HL-60 (cell line): ENCODE measurements at regions not wholly inside any gene's neighbourhood (a gene's known extent, or its start where the extent isn't known, plus 50 kb on each side); places are given as distances from the start of the nearest gene placed in this dataset.

Experiments
- CTCF ChIP-seq: IDR thresholded peaks from one replicate; pipeline ENCODE4 v1.5.1; 2011; ENCODE audit warnings: low read length, control low read depth, inconsistent platforms; ENCODE audit not compliant: insufficient read depth
- GABPA ChIP-seq: IDR thresholded peaks from 2 replicates; pipeline ENCODE4 v1.6.1; 2012; ENCODE audit warnings: low read depth
- POLR2AphosphoS5 ChIP-seq: IDR thresholded peaks from 2 replicates; pipeline ENCODE4 v1.6.1; 2012; ENCODE audit warnings: low read depth
- SPI1 ChIP-seq: IDR thresholded peaks from 2 replicates; pipeline ENCODE4 v1.6.1; 2012; ENCODE audit warnings: low read depth, mild to moderate bottlenecking, borderline replicate concordance
- TF ChIP-seq, protein P1 (sequence below): IDR thresholded peaks from 2 replicates; pipeline ENCODE4 v1.6.1; 2012; ENCODE audit warnings: low read depth; ENCODE audit not compliant: insufficient replicate concordance

GRCh38 chr2:38153476-38154135, 77.7 kb upstream of the CYP1B1 start:
- TF ChIP-seq CTCF: no peak
- no peak for TF ChIP-seq POLR2AphosphoS5
- TF ChIP-seq, protein P1, sequence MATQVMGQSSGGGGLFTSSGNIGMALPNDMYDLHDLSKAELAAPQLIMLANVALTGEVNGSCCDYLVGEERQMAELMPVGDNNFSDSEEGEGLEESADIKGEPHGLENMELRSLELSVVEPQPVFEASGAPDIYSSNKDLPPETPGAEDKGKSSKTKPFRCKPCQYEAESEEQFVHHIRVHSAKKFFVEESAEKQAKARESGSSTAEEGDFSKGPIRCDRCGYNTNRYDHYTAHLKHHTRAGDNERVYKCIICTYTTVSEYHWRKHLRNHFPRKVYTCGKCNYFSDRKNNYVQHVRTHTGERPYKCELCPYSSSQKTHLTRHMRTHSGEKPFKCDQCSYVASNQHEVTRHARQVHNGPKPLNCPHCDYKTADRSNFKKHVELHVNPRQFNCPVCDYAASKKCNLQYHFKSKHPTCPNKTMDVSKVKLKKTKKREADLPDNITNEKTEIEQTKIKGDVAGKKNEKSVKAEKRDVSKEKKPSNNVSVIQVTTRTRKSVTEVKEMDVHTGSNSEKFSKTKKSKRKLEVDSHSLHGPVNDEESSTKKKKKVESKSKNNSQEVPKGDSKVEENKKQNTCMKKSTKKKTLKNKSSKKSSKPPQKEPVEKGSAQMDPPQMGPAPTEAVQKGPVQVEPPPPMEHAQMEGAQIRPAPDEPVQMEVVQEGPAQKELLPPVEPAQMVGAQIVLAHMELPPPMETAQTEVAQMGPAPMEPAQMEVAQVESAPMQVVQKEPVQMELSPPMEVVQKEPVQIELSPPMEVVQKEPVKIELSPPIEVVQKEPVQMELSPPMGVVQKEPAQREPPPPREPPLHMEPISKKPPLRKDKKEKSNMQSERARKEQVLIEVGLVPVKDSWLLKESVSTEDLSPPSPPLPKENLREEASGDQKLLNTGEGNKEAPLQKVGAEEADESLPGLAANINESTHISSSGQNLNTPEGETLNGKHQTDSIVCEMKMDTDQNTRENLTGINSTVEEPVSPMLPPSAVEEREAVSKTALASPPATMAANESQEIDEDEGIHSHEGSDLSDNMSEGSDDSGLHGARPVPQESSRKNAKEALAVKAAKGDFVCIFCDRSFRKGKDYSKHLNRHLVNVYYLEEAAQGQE: no peak
- TF ChIP-seq SPI1: no peak
- TF ChIP-seq GABPA: no peak
